PC-3 (cell line): ENCODE measurements at regions not wholly inside any gene's neighbourhood (a gene's known extent, or its start where the extent isn't known, plus 50 kb on each side); places are given as distances from the start of the nearest gene placed in this dataset.

ENCODE experiments used
- ATAC-seq: fragments of 200-7000 bp; cut with Tn5 transposase; 2 replicates; pipeline ENCODE4 v1.9.1; 2020; ENCODE audit warnings: mild to moderate bottlenecking, moderate library complexity
- BruUV-seq: library from RNA; stranded (reverse); fragments of 400-500 nt; replicated peaks from 2 replicates; lab custom pipeline; 2021; lab: Mats Ljungman, UMichigan
- CTCF ChIA-PET: fragments of 300-600 bp; sonication (Branson Sonifier 250); formaldehyde crosslinking; loops from one replicate; lab custom pipeline; 2022; ENCODE audit warnings: antibody characterized with exemption; lab: Charles Lee
- POLR2A ChIA-PET: fragments of 300-600 bp; sonication (Branson Sonifier 250); formaldehyde crosslinking; loops from one replicate; lab custom pipeline; 2022; ENCODE audit warnings: antibody characterized with exemption; ENCODE audit not compliant: unreplicated experiment; lab: Charles Lee
- DNase-seq: peaks from one replicate; pipeline ENCODE4 v3.0.0-alpha.2; 2015
- H2AFZ ChIP-seq: fragments of 300-600 bp; sonication (generic); 2 replicates; pipeline ENCODE4 v1.6.0; 2016; ENCODE audit warnings: antibody characterized with exemption, low read length
- H3F3A ChIP-seq: fragments of 300-600 bp; sonication (generic); one replicate; pipeline ENCODE4 v1.6.0; 2017; ENCODE audit warnings: antibody characterized with exemption, low read length, control low read depth, mild to moderate bottlenecking; ENCODE audit not compliant: unreplicated experiment
- H3K27ac ChIP-seq: fragments of 300-600 bp; sonication (generic); 2 replicates; pipeline ENCODE4 v1.5.1; 2016; ENCODE audit warnings: mild to moderate bottlenecking, low read length
- H3K27me3 ChIP-seq: fragments of 300-600 bp; sonication (generic); 2 replicates; pipeline ENCODE4 v1.6.1; 2016; ENCODE audit warnings: low read length, mixed read lengths
- H3K36me3 ChIP-seq: fragments of 300-600 bp; sonication (generic); 2 replicates; pipeline ENCODE4 v1.6.1; 2016; ENCODE audit warnings: low read depth, mixed run types, low read length, mixed read lengths
- H3K4me1 ChIP-seq: fragments of 300-600 bp; sonication (generic); 2 replicates; pipeline ENCODE4 v1.5.1; 2016; ENCODE audit warnings: low read length; ENCODE audit not compliant: insufficient read depth
- H3K4me2 ChIP-seq: fragments of 300-600 bp; sonication (generic); 2 replicates; pipeline ENCODE4 v1.6.0; 2016; ENCODE audit warnings: low read length
- H3K4me3 ChIP-seq: fragments of 300-600 bp; sonication (generic); 2 replicates; pipeline ENCODE4 v1.5.1; 2016; ENCODE audit warnings: mild to moderate bottlenecking, low read length, mixed read lengths
- H3K79me2 ChIP-seq: fragments of 300-600 bp; sonication (generic); 2 replicates; pipeline ENCODE4 v1.6.1; 2017; ENCODE audit warnings: low read length, mixed read lengths
- H3K9ac ChIP-seq: fragments of 300-600 bp; sonication (generic); 2 replicates; pipeline ENCODE4 v1.6.0; 2016; ENCODE audit warnings: mild to moderate bottlenecking, low read length
- H3K9me2 ChIP-seq: fragments of 300-600 bp; sonication (generic); replicated peaks from 2 replicates; pipeline ENCODE4 v1.6.1; 2016; ENCODE audit warnings: mixed run types, low read length, mixed read lengths
- H3K9me3 ChIP-seq: fragments of 300-600 bp; sonication (generic); 2 replicates; pipeline ENCODE4 v1.6.1; 2016; ENCODE audit warnings: low read length, mixed read lengths
- H4K20me1 ChIP-seq: fragments of 300-600 bp; sonication (generic); 2 replicates; pipeline ENCODE4 v1.6.1; 2016; ENCODE audit warnings: low read length, mixed read lengths
- CTCF ChIP-seq: fragments of 300-600 bp; sonication (generic); conservative IDR thresholded peaks from 2 replicates; pipeline ENCODE4 v1.5.1; 2017; ENCODE audit warnings: antibody characterized with exemption, low read depth, mild to moderate bottlenecking, low read length
- EZH2 ChIP-seq: fragments of 300-600 bp; sonication (generic); IDR thresholded peaks from one replicate; pipeline ENCODE4 v1.6.1; 2017; ENCODE audit warnings: antibody characterized with exemption, mild to moderate bottlenecking, low read length; ENCODE audit not compliant: unreplicated experiment
- EZH2phosphoT487 ChIP-seq: fragments of 300-600 bp; sonication (generic); IDR thresholded peaks from 2 replicates; pipeline ENCODE4 v1.6.1; 2018; ENCODE audit warnings: mild to moderate bottlenecking, antibody characterized with exemption, low read length, borderline replicate concordance
- intact Hi-C: fragments of 100-400 bp; cut with micrococcal nuclease; formaldehyde crosslinking; loops from 2 replicates; pipeline ENCODE4 v1.9.0; 2023

GRCh38 chr16:79426663-79427062 is 173.9 kb downstream of the MAF start:
- POLR2A ChIA-PET, result no interaction called here
- no peaks in the 10 kb centered on the region for H4K20me1 ChIP-seq
- CTCF ChIA-PET, result no interaction called here
- no peak for TF ChIP-seq EZH2phosphoT487
- TF ChIP-seq EZH2, result no peak
- TF ChIP-seq CTCF, result no peak
- intact Hi-C loops, result no loop called here
- no peaks in the 10 kb centered on the region for H3K9me2 ChIP-seq
- H3K4me1 ChIP-seq, result no peaks in the 10 kb centered on the region
- no TSS peak for BruUV-seq
- H3F3A ChIP-seq, result no peaks in the 10 kb centered on the region
- no peaks in the 10 kb centered on the region for H3K9me3 ChIP-seq
- no peaks in the 10 kb centered on the region for H3K36me3 ChIP-seq
- DNase-seq (no peak), ATAC-seq (no peak)
- H3K4me2 ChIP-seq, result no peak overlapping the region
- H3K79me2 ChIP-seq, result no peaks in the 10 kb centered on the region
- H3K27ac ChIP-seq, result no peak overlapping the region
- H3K4me3 ChIP-seq, result no peak overlapping the region
- H3K9ac ChIP-seq, result no peak overlapping the region
- no peak overlapping the region for H2AFZ ChIP-seq
- 0 out of 2 replicates have a peak, but pooled peaks cover 9% of the 10 kb centered on the region for H3K27me3 ChIP-seq

GRCh38 chr16:79422064-79422463 is 178.5 kb downstream of the MAF start:
- H3K9me2 ChIP-seq, result no peaks in the 10 kb centered on the region
- no peak overlapping the region for H3K27ac ChIP-seq
- H3F3A ChIP-seq, result no peaks in the 10 kb centered on the region
- H3K9me3 ChIP-seq, result no peaks in the 10 kb centered on the region
- ATAC-seq (no peak), DNase-seq (no peak)
- ChIA-PET CTCF (no interaction called here), POLR2A (no interaction called here)
- H3K4me2 ChIP-seq, result no peak overlapping the region
- no peaks in the 10 kb centered on the region for H3K36me3 ChIP-seq
- H3K9ac ChIP-seq, result no peak overlapping the region
- no peak overlapping the region for H2AFZ ChIP-seq
- BruUV-seq, result no TSS peak
- H3K4me1 ChIP-seq, result no peaks in the 10 kb centered on the region
- H3K4me3 ChIP-seq, result no peak overlapping the region
- intact Hi-C loops, result no loop called here
- TF ChIP-seq EZH2phosphoT487, result no peak
- no peak for TF ChIP-seq EZH2
- peaks cover 8% of the 10 kb centered on the region for H3K27me3 ChIP-seq
- H4K20me1 ChIP-seq, result no peaks in the 10 kb centered on the region
- no peaks in the 10 kb centered on the region for H3K79me2 ChIP-seq

- Histone ChIP-seq H3K9me2 (no peaks in the 10 kb centered on the region), H3K4me1 (no peaks in the 10 kb centered on the region), H3K27me3 (peaks cover 8% of the 10 kb centered on the region), H3K4me3 (no peak overlapping the region), H3K36me3 (no peaks in the 10 kb centered on the region), H4K20me1 (no peaks in the 10 kb centered on the region), H3K9me3 (no peaks in the 10 kb centered on the region), H3K27ac (no peak overlapping the region), H3K4me2 (no peak overlapping the region), H2AFZ (no peak overlapping the region), H3K79me2 (no peaks in the 10 kb centered on the region), H3K9ac (no peak overlapping the region), H3F3A (no peaks in the 10 kb centered on the region)
- TF ChIP-seq CTCF, result no peak
- TF ChIP-seq EZH2phosphoT487, result no peak
- no peak for TF ChIP-seq EZH2
- ChIA-PET CTCF (no interaction called here), POLR2A (no interaction called here)
- BruUV-seq, result no TSS peak
- no peak for ATAC-seq
- no peak for DNase-seq
- intact Hi-C loops, result no loop called here
Observed at GRCh38 chr16:79421126-79421525, 179.4 kb downstream of the MAF start.
